OCI-LY7 (cell line): ENCODE measurements at regions not wholly inside any gene's neighbourhood (a gene's known extent, or its start where the extent isn't known, plus 50 kb on each side); places are given as distances from the start of the nearest gene placed in this dataset.

Source experiments
- BruUV-seq: library from RNA; stranded (reverse); fragments of 400-500 nt; replicated peaks from 2 replicates; lab custom pipeline; 2021; lab: Mats Ljungman, UMichigan
- CTCF ChIA-PET: fragments of 300-600 bp; sonication (Branson Sonifier 250); formaldehyde crosslinking; loops from one replicate; lab custom pipeline; 2022; ENCODE audit warnings: antibody characterized with exemption; ENCODE audit not compliant: unreplicated experiment; lab: Charles Lee
- POLR2A ChIA-PET: fragments of 300-600 bp; sonication (Branson Sonifier 250); formaldehyde crosslinking; loops from one replicate; lab custom pipeline; 2022; ENCODE audit warnings: antibody characterized with exemption; lab: Charles Lee
- DNase-seq: peaks from one replicate; pipeline ENCODE4 v3.0.0-alpha.2; 2015; ENCODE audit warnings: low spot score
- H2AFZ ChIP-seq: fragments of 200-600 bp; sonication (generic), shearing (Covaris generic); 2 replicates; pipeline ENCODE4 v1.6.1; 2014; ENCODE audit warnings: mild to moderate bottlenecking, antibody characterized with exemption, low read length, moderate library complexity
- H3K27ac ChIP-seq: fragments of 200-600 bp; sonication (generic); 2 replicates; pipeline ENCODE4 v1.5.1; 2014; ENCODE audit warnings: mixed run types, low read depth, mild to moderate bottlenecking, moderate library complexity, low read length, inconsistent platforms; ENCODE audit not compliant: poor library complexity, severe bottlenecking
- H3K36me3 ChIP-seq: fragments of 200-600 bp; sonication (generic); 2 replicates; pipeline ENCODE4 v1.6.1; 2014; ENCODE audit warnings: mild to moderate bottlenecking, antibody characterized with exemption, low read length, moderate library complexity, mixed read lengths; ENCODE audit not compliant: insufficient read depth
- H3K4me1 ChIP-seq: fragments of 200-600 bp; sonication (generic); 2 replicates; pipeline ENCODE4 v1.5.1; 2014; ENCODE audit warnings: mild to moderate bottlenecking, low read length; ENCODE audit not compliant: insufficient read depth, poor library complexity, severe bottlenecking
- H3K4me2 ChIP-seq: fragments of 200-600 bp; sonication (generic); 2 replicates; pipeline ENCODE4 v1.6.1; 2014; ENCODE audit warnings: mild to moderate bottlenecking, low read length
- H3K4me3 ChIP-seq: fragments of 200-600 bp; sonication (generic); 2 replicates; pipeline ENCODE4 v1.5.1; 2014; ENCODE audit warnings: mild to moderate bottlenecking, low read depth, low read length; ENCODE audit not compliant: poor library complexity, severe bottlenecking
- H3K79me2 ChIP-seq: fragments of 200-600 bp; sonication (generic); 2 replicates; pipeline ENCODE4 v1.6.1; 2016; ENCODE audit warnings: low read depth, mild to moderate bottlenecking, low read length, moderate library complexity, mixed read lengths; ENCODE audit not compliant: insufficient read depth
- H3K9me2 ChIP-seq: fragments of 200-600 bp; sonication (generic); 2 replicates; pipeline ENCODE4 v1.6.1; 2016; ENCODE audit warnings: mild to moderate bottlenecking, low read length, mixed read lengths; ENCODE audit not compliant: insufficient read depth
- H3K9me3 ChIP-seq: fragments of 200-600 bp; sonication (generic); 2 replicates; pipeline ENCODE4 v1.6.1; 2014; ENCODE audit warnings: mild to moderate bottlenecking, mixed run types, low read length, mixed read lengths
- H4K20me1 ChIP-seq: fragments of 200-600 bp; sonication (generic); 2 replicates; pipeline ENCODE4 v1.6.1; 2014; ENCODE audit warnings: mild to moderate bottlenecking, antibody characterized with exemption, low read length, moderate library complexity, mixed read lengths; ENCODE audit not compliant: insufficient read depth
- EZH2phosphoT487 ChIP-seq: fragments of 200-600 bp; sonication (generic); IDR thresholded peaks from 2 replicates; pipeline ENCODE4 v1.6.1; 2018; ENCODE audit warnings: low read depth, borderline replicate concordance, mild to moderate bottlenecking, mixed run types, antibody characterized with exemption, low read length, moderate library complexity, mixed read lengths
- intact Hi-C: fragments of 100-400 bp; cut with micrococcal nuclease; formaldehyde crosslinking; loops from one replicate; pipeline ENCODE4 v1.10.0; 2022; ENCODE audit not compliant: unreplicated experiment
- TF ChIP-seq, protein P1 (sequence below): fragments of 200-600 bp; sonication (generic); conservative IDR thresholded peaks from 2 replicates; pipeline ENCODE4 v1.5.1; 2014; ENCODE audit warnings: mild to moderate bottlenecking, antibody characterized with exemption, low read length, moderate library complexity, mixed read lengths

DNA sequence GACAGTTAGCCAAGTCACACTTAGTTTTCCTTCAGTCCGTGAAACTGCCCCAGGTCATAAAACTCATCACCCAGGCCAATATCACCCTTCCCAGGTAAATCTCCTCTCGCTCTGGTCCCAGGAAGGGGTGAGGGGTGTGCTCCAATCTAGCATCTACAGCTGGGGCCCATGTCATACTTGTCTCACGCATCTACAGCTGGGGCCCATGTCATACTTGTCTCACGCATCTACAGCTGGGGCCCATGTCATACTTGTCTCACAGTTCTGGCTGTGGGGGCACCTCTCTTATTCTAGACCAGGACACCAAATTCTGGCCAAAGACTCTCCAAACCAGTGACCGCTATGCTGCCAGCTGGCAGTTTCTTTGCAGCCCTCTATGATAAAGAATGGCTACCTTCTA lies 123.3 kb upstream of the DLGAP1 start:
- Histone ChIP-seq H3K9me2 (no peaks in the 10 kb centered on the region), H2AFZ (no peak overlapping the region), H3K79me2 (no peaks in the 10 kb centered on the region), H3K36me3 (no peaks in the 10 kb centered on the region), H3K4me3 (no peak overlapping the region), H3K9me3 (peaks cover 15% of the 10 kb centered on the region; the same call in 1 of the 2 replicates), H3K4me2 (no peak overlapping the region), H3K27ac (no peak overlapping the region), H3K4me1 (no peaks in the 10 kb centered on the region), H4K20me1 (no peaks in the 10 kb centered on the region)
- intact Hi-C loops, result no loop called here
- TF ChIP-seq EZH2phosphoT487, result no peak
- TF ChIP-seq, protein P1, sequence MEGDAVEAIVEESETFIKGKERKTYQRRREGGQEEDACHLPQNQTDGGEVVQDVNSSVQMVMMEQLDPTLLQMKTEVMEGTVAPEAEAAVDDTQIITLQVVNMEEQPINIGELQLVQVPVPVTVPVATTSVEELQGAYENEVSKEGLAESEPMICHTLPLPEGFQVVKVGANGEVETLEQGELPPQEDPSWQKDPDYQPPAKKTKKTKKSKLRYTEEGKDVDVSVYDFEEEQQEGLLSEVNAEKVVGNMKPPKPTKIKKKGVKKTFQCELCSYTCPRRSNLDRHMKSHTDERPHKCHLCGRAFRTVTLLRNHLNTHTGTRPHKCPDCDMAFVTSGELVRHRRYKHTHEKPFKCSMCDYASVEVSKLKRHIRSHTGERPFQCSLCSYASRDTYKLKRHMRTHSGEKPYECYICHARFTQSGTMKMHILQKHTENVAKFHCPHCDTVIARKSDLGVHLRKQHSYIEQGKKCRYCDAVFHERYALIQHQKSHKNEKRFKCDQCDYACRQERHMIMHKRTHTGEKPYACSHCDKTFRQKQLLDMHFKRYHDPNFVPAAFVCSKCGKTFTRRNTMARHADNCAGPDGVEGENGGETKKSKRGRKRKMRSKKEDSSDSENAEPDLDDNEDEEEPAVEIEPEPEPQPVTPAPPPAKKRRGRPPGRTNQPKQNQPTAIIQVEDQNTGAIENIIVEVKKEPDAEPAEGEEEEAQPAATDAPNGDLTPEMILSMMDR, result no peak
- no TSS peak for BruUV-seq
- CTCF ChIA-PET, result no interaction called here
- POLR2A ChIA-PET, result no interaction called here
- no peak for DNase-seq

DNA sequence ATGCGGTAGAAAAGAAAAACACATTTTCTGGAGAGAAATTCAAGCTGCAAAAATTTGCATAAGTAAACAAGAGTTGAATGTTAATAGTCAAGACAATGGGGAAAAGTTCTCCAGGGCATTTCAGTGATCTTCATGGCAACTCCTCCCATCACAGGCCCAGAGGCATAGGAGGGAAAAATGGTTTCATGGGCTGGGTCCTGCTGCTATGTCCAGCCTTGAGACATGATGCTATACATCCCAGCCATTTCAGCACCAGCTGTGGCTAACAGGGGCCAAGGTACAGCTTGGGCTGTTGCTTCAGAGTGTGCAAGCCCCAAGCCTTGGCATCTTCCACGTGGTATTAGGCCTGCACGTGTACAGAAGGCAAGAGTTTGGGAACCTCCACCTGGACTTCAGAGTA lies 118.6 kb upstream of the DLGAP1 start:
- peaks cover 15% of the 10 kb centered on the region; the same call in 1 of the 2 replicates for H3K9me3 ChIP-seq
- H3K36me3 ChIP-seq, result no peaks in the 10 kb centered on the region
- no peak overlapping the region for H3K4me3 ChIP-seq
- CTCF ChIA-PET, result no interaction called here
- no TSS peak for BruUV-seq
- POLR2A ChIA-PET, result no interaction called here
- H3K4me2 ChIP-seq, result no peak overlapping the region
- TF ChIP-seq, protein P1, result no peak
- TF ChIP-seq EZH2phosphoT487, result no peak
- DNase-seq, result no peak
- H3K79me2 ChIP-seq, result no peaks in the 10 kb centered on the region
- H2AFZ ChIP-seq, result no peak overlapping the region
- H3K4me1 ChIP-seq, result no peaks in the 10 kb centered on the region
- intact Hi-C loops, result no loop called here
- no peak overlapping the region for H3K27ac ChIP-seq
- no peaks in the 10 kb centered on the region for H4K20me1 ChIP-seq
- H3K9me2 ChIP-seq, result no peaks in the 10 kb centered on the region

DNA sequence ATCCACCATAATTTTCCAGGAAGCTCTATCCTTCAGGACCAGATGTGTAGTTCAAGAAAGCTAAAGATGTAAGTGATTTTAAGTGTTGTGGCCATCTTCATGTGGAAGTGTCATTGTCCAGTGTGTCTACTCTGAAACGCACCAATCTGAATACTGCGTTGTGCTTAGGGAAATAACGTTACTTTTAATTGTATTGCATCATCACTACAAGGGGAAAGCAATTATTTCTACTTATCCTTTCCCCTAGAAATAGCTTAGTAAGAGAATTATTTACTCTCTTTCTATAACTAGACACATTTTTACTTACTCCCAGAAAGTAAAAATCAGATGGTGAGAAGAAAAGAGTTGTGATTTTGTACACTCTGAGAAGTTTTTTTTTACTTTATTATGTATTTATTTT lies 102.4 kb upstream of the DLGAP1 start:
- no peaks in the 10 kb centered on the region for H3K4me1 ChIP-seq
- intact Hi-C loops, result no loop called here
- no peaks in the 10 kb centered on the region for H3K9me3 ChIP-seq
- no peak overlapping the region for H3K4me2 ChIP-seq
- no peaks in the 10 kb centered on the region for H3K79me2 ChIP-seq
- no peaks in the 10 kb centered on the region for H3K9me2 ChIP-seq
- no TSS peak for BruUV-seq
- no peaks in the 10 kb centered on the region for H3K36me3 ChIP-seq
- CTCF ChIA-PET, result no interaction called here
- POLR2A ChIA-PET, result interaction anchor here (0.8 kb wide), 1 partner anchor 365 kb away, joined by 3 read pairs; no protein-coding TSS in a partner anchor
- TF ChIP-seq, protein P1, result no peak
- TF ChIP-seq EZH2phosphoT487, result no peak
- no peak overlapping the region for H2AFZ ChIP-seq
- no peak for DNase-seq
- no peaks in the 10 kb centered on the region for H4K20me1 ChIP-seq
- no peak overlapping the region for H3K27ac ChIP-seq
- no peak overlapping the region for H3K4me3 ChIP-seq
